HG03060 (cell line): ENCODE measurements at regions not wholly inside any gene's neighbourhood (a gene's known extent, or its start where the extent isn't known, plus 50 kb on each side); places are given as distances from the start of the nearest gene placed in this dataset.
"Not testable (repeated sequence)": the region's sequence is repeated elsewhere in the genome, so short reads cannot be mapped to it uniquely, and the experiment has no call there.

Experiments
- ATAC-seq: cut with Tn5 transposase; IDR thresholded peaks from one replicate; pipeline ENCODE4 v1.9.1; 2021; ENCODE audit warnings: low read depth, moderate number of reproducible peaks; ENCODE audit not compliant: unreplicated experiment

DNA sequence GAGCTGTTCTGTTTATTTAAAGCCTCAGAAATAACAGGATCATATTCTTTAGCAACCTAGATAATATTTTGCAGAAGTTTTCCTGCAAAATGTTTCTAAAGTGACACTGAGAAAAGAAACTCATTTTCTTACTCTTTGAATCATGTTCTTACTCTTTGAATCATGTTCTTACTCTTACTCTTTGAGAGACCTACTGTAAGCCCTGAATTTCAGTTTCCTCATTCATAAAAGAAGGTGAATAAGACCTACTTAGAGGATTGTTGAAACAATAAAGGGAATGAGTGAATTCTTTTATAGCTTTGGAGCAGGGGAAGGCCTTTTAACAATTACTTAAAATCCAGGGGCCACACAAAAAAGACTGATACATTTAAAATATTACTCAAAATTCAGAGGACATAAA lies 221.7 kb upstream of the CMC1 start:
- ATAC-seq: no peak

DNA sequence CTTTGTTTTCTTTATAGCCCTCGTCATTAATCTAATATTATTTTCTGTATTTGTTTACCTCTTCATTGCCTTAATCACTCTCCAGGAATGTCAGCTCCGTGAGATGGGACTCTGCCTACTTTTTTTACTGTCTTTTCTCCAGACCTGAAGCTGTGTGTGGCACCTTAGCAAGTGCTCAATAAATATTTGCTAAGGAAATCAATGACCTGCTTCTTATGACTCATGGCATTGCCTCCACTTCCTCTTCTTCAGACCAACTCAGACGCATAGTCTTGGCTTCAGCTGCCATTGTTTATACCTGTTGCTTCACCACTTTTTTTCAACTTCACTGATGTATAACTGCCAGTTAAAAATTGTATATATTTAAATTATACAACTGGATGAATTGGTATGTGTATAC lies 218.5 kb upstream of the CMC1 start:
- ATAC-seq: peak; percentile 47

DNA sequence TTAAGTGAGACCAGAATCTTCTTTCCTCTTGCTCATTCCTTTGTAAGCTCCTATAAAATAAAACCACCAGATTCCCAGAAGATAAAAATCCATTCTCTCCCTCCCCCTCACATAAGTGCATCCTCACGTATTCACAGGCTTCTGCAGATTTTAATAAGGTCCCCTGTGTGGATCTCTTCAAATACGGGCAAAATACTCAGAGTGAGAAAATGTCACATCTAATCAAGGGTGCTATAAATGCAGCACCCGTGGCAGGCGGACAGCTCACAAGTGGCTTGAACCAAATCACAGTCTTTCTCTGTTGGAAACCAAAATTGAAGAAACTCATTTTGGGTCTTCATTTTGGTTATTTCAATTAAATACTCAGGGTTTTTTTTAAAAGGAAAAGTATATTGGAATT lies 212.9 kb upstream of the CMC1 start:
- no peak for ATAC-seq

DNA sequence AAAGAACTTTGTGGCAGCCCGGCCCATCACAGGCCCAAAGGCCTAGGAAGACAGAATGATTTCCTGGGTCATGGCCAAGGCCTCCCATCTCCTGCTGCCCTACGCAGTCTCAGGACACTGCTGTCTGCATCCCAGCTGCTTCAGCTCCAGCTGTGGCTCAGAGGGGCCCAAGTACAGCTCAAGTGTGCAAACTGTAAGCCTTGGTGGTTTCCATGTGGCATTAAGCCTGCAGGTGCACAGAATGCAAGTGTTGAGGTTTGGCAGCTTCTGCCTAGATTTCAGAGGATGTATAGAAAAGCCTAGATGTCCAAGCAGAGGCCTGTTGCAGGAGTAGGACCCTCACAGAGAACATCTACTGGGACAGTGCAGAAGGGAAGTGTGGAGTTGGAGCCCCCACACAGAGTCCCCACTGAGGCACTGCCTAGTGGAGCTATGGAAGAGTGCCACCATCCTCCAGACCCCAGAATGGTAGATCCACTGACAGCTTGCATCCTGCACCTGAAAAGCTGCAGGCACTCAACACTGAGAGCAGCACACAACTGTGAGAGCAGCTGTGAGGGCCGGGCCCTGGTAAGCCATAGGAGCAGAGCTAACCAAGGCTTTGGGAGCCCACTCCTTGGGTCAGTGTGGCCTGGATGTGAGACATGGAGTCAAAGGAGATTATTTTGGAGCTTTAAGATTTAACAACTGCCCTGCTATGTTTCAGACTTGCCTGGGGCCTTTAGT lies 208.2 kb upstream of the CMC1 start:
- ATAC-seq: no peak

- ATAC-seq: no peak
Observed at GRCh38 chr3:28036599-28037575, 204.5 kb upstream of the CMC1 start.

DNA sequence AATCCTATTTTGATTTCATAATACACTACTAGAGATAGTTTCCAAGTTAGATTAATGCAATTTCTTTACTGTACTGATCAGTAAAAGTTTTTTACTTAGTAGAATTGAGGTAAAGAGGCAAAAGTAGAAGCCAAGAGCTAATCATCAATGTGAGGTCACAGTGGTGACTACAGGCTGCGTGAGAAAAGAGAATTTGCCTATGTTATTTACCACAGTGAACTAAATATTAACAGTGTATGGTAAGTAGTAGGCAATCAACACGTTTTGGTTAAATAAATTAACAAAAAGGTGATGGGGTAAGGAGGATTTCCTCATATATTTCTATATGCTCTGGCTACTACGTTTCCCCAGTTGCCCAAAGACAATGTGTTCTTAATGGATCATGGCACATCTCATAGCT lies 202.2 kb upstream of the CMC1 start:
- ATAC-seq: no peak

- no peak for ATAC-seq
Observed at GRCh38 chr3:28039829-28040228, 201.6 kb upstream of the CMC1 start.

DNA sequence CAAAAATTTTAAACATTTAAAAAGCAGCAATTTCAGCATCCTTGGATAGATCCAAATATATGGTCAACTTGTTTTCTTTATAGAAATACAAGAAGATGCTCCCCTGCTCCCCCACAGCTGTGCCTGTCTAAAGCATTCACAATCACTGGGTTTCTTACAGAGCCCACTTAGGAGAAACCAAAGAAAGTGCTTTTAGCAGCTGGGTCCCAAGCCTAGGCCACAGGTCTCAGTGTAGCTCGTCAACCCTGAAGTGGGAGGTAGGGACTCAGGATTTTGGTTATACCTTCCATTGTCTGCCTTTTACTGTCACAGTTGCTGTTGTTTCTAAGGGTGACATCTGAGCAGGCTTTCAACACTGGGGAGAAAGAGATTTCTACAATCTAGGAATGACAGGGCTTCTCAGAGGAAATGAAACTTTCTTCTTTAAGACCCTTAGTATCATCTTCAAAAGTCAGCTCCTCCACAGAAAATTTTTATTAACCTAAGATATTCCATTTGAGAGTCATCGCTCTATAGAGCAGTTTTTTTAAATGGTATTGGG lies 199.3 kb upstream of the CMC1 start:
- no peak for ATAC-seq

- ATAC-seq: no peak
Observed at GRCh38 chr3:28042707-28043106, 198.7 kb upstream of the CMC1 start.

- ATAC-seq: no peak
Observed at GRCh38 chr3:28050120-28050519, 191.3 kb upstream of the CMC1 start.

DNA sequence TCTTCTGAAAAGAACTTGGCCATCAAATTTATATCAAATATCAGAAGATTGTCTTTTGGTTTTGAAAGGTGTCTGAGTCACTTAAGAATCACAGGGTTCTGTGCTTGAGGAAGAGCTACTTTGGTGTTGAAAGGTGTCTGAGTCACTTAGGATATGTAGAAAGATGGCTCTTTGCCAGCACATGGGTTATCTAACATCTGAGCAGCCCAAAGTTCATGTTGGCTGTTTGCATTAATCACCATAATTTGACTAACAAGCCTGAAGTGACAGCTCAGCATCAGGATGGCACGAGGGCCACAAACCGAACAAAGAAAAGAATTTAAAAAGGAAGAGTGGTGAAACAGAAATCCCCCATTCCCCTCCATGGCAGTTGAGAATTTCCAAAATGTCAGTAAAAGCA lies 190.5 kb upstream of the CMC1 start:
- ATAC-seq: no peak

DNA sequence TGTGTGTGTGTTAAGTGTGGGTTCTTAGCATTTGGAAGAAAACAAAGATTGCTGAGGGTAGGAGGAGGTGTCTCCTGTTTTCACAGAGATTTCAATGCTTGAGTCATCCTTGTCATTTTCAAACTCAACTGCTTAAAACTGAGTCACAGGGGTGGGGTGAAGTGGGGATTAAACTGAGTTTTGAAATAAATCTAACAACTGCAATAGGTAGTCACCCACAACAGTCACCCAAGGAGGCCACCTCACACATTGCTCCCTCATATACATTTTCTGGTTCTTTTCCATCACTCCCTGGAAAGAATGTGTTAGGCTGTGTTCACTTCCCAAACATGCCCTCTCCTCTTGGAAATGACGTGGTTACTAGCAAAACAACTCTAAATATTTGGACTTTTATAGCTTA lies 187.7 kb upstream of the CMC1 start:
- ATAC-seq: no peak

GRCh38 chr3:28056806-28057205 lies 184.6 kb upstream of the CMC1 start:
- ATAC-seq: no peak

GRCh38 chr3:28057539-28057938 lies 183.9 kb upstream of the CMC1 start:
- ATAC-seq: no peak

DNA sequence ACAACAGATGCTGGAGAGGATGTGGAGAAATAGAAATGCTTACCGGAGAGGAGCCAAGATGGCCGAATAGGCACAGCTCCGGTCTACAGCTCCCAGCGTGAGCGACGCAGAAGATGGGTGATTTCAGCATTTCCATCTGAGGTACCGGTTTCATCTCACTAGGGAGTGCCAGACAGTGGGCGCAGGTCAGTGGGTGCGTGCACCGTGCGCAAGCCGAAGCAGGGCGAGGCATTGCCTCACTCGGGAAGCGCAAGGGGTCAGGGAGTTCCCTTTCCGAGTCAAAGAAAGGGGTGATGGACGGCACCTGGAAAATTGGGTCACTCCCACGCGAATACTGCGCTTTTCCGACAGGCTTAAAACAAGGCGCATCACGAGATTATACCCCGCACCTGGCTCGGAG lies 182.2 kb upstream of the CMC1 start:
- not testable (repeated sequence) for ATAC-seq

DNA sequence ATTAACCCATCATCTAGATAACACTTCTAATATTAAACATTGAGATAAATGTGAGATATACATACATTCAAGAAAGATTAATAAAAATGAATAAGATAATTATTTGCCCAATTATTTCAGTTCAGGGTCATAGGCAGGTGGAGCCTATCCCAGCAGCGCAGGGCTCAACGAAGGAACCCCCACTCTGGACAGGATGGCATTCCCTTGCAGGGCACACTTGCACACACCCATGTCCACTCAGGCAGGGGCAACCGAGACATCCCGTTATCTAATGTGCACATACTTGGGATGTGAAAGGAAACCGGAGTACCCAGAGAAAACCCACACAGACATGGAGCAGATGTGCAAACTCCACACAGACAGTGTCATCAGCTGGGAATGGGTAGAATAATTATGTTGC lies 175.4 kb upstream of the CMC1 start:
- ATAC-seq: no peak

GRCh38 chr3:28067014-28067413 lies 174.4 kb upstream of the CMC1 start:
- ATAC-seq: no peak

GRCh38 chr3:28068342-28068741 lies 173.1 kb upstream of the CMC1 start:
- ATAC-seq: no peak

GRCh38 chr3:28069438-28069837 lies 172.0 kb upstream of the CMC1 start:
- ATAC-seq: no peak

- ATAC-seq: no peak
Observed at GRCh38 chr3:28076246-28076645, 165.2 kb upstream of the CMC1 start.

- ATAC-seq: no peak
Observed at GRCh38 chr3:28077572-28077971, 163.8 kb upstream of the CMC1 start.

- no peak for ATAC-seq
Observed at GRCh38 chr3:28078536-28078935, 162.9 kb upstream of the CMC1 start.
